ENCODE measurements at regions not wholly inside any gene's neighbourhood (a gene's known extent, or its start where the extent isn't known, plus 50 kb on each side); places are given as distances from the start of the nearest gene placed in this dataset.

DNA sequence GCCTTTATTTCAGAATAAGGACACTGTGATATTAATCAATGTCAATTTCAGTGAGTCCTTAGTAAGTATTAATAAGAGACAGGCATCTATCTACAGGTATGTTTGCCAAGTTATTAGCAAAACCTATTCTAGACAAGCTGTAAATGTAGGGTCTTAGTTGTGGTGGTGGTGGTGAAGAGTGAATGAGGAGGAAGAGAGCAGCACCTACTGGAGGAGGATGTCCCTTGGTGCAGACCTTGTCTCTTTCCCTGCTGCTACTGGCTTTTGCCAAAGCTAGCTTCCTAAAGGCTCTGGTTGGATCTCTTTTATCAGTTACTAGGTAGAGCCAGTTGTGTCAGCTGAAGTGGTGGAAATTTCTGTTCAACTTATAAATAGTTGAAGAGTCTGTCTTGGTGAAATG is 304.8 kb upstream of the ATP2B1 start:
- Histone ChIP-seq H3K9ac (no peak overlapping the region), H3K36me3 (no peaks in the 10 kb centered on the region), H3K9me3 (replicated peaks in 1 of 11) (no peaks in the 10 kb centered on the region), H3K4me1 (peaks cover 0 to 7% (median 0%) of the 10 kb centered on the region in 10 experiments; a peak in 2 of 20 replicates), H4K20me1 (no peaks in the 10 kb centered on the region), H3K4me2 (no peak overlapping the region), H3K27ac (no peak overlapping the region), H3K4me3 (no peak overlapping the region), H3K27me3 (no peaks in the 10 kb centered on the region)
- no peak for TF ChIP-seq Cebpa-rat (IDR thresholded peaks at IDR 0.05)

GRCh38 chr12:90010089-90010488 is 301.5 kb upstream of the ATP2B1 start:
- no peak overlapping the region for H3K9ac ChIP-seq
- TF ChIP-seq Cebpa-rat (IDR thresholded peaks at IDR 0.05), result no peak
- H3K36me3 ChIP-seq, result no peaks in the 10 kb centered on the region
- no peak overlapping the region for H3K4me3 ChIP-seq
- H3K9me3 ChIP-seq (replicated peaks in 1 of 11), result no peaks in the 10 kb centered on the region
- no peaks in the 10 kb centered on the region for H4K20me1 ChIP-seq
- H3K27me3 ChIP-seq, result no peaks in the 10 kb centered on the region
- H3K4me1 ChIP-seq, result peaks cover 0 to 1% (median 0%) of the 10 kb centered on the region in 10 experiments; a peak in 1 of 20 replicates
- no peak overlapping the region for H3K4me2 ChIP-seq
- H3K27ac ChIP-seq, result no peak overlapping the region

- Histone ChIP-seq H4K20me1 (no peaks in the 10 kb centered on the region), H3K4me2 (no peak overlapping the region), H3K36me3 (no peaks in the 10 kb centered on the region), H3K9me3 (replicated peaks in 1 of 11) (no peaks in the 10 kb centered on the region), H3K27me3 (no peaks in the 10 kb centered on the region), H3K9ac (no peak overlapping the region), H3K4me3 (no peak overlapping the region), H3K4me1 (peaks cover 0 to 3% (median 0%) of the 10 kb centered on the region in 10 experiments; a peak in 1 of 20 replicates), H3K27ac (no peak overlapping the region)
- no peak for TF ChIP-seq Cebpa-rat (IDR thresholded peaks at IDR 0.05)
Observed at GRCh38 chr12:90008277-90008676, 299.6 kb upstream of the ATP2B1 start.

- Histone ChIP-seq H3K9me3 (replicated peaks in 1 of 11) (no peaks in the 10 kb centered on the region), H4K20me1 (no peaks in the 10 kb centered on the region), H3K9ac (no peak overlapping the region), H3K4me3 (no peak overlapping the region), H3K4me2 (no peak overlapping the region), H3K27ac (no peak overlapping the region), H3K4me1 (peaks cover 0 to 3% (median 0%) of the 10 kb centered on the region in 10 experiments; a peak in 1 of 20 replicates), H3K36me3 (no peaks in the 10 kb centered on the region), H3K27me3 (no peaks in the 10 kb centered on the region)
- TF ChIP-seq Cebpa-rat (IDR thresholded peaks at IDR 0.05), result no peak
Observed at GRCh38 chr12:90004319-90005074, 295.9 kb upstream of the ATP2B1 start.

- H3K4me2 ChIP-seq, result no peak overlapping the region
- no peak overlapping the region for H3K9ac ChIP-seq
- no peak overlapping the region for H3K27ac ChIP-seq
- H3K9me3 ChIP-seq (replicated peaks in 1 of 11), result no peaks in the 10 kb centered on the region
- H4K20me1 ChIP-seq, result no peaks in the 10 kb centered on the region
- H3K4me3 ChIP-seq, result no peak overlapping the region
- no peak for TF ChIP-seq Cebpa-rat (IDR thresholded peaks at IDR 0.05)
- H3K36me3 ChIP-seq, result no peaks in the 10 kb centered on the region
- H3K4me1 ChIP-seq, result peaks cover 0 to 3% (median 0%) of the 10 kb centered on the region in 10 experiments; a peak in 1 of 20 replicates
- no peaks in the 10 kb centered on the region for H3K27me3 ChIP-seq
Observed at GRCh38 chr12:90003688-90004087, 295.1 kb upstream of the ATP2B1 start.

DNA sequence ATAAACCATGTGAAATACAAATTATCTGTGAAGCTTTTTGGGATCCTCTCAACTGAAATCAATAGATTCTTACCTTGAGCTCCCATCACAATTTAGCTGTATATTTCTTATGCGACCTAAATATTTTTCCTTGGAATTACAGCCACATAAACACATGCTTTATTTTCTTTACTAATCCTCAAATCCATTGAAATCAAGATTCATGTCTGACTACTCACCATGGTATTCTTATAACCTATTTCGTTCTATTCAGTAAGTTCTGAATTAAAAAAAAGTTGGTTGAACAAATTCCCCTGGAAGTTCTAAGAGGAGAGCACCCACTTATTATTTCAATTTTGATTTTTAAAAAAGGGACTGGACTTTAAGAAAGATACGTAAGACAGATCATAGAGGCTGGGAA is 292.1 kb upstream of the ATP2B1 start:
- H3K9me3 ChIP-seq (replicated peaks in 1 of 11), result no peaks in the 10 kb centered on the region
- no peak overlapping the region for H3K4me3 ChIP-seq
- H3K9ac ChIP-seq, result no peak overlapping the region
- no peak overlapping the region for H3K4me2 ChIP-seq
- no peak overlapping the region for H3K27ac ChIP-seq
- peaks cover 0 to 8% (median 0%) of the 10 kb centered on the region in 10 experiments; a peak in 5 of 20 replicates for H3K4me1 ChIP-seq
- no peak for TF ChIP-seq Cebpa-rat (IDR thresholded peaks at IDR 0.05)
- no peaks in the 10 kb centered on the region for H4K20me1 ChIP-seq
- no peaks in the 10 kb centered on the region for H3K36me3 ChIP-seq
- no peaks in the 10 kb centered on the region for H3K27me3 ChIP-seq

GRCh38 chr12:89999699-90000505 is 291.3 kb upstream of the ATP2B1 start:
- Histone ChIP-seq H3K9me3 (replicated peaks in 1 of 11) (no peaks in the 10 kb centered on the region), H3K4me1 (peaks cover 0 to 16% (median 0%) of the 10 kb centered on the region in 10 experiments; a peak in 5 of 20 replicates), H3K9ac (no peak overlapping the region), H3K4me2 (no peak overlapping the region), H4K20me1 (no peaks in the 10 kb centered on the region), H3K27ac (no peak overlapping the region), H3K4me3 (no peak overlapping the region), H3K36me3 (no peaks in the 10 kb centered on the region), H3K27me3 (no peaks in the 10 kb centered on the region)
- no peak for TF ChIP-seq Cebpa-rat (IDR thresholded peaks at IDR 0.05)

GRCh38 chr12:89995870-89996269 is 287.2 kb upstream of the ATP2B1 start:
- Histone ChIP-seq H3K27me3 (no peaks in the 10 kb centered on the region), H3K4me3 (no peak overlapping the region), H3K9ac (no peak overlapping the region), H3K4me1 (peaks cover 0 to 46% (median 0%) of the 10 kb centered on the region in 10 experiments; a peak in 6 of 20 replicates), H3K27ac (peak overlapping the region in 2 of 11 experiments; percentile 0 to 9; a peak in 1 of 22 replicates), H3K4me2 (peak overlapping the region in 2 of 11 experiments; percentile 27 to 65; a peak in 4 of 22 replicates), H3K9me3 (replicated peaks in 1 of 11) (no peaks in the 10 kb centered on the region), H3K36me3 (no peaks in the 10 kb centered on the region), H4K20me1 (no peaks in the 10 kb centered on the region)
- TF ChIP-seq Cebpa-rat (IDR thresholded peaks at IDR 0.05), result no peak

- H4K20me1 ChIP-seq, result no peaks in the 10 kb centered on the region
- peak overlapping the region in 2 of 11 experiments; percentile 27 to 65; a peak in 3 of 22 replicates for H3K4me2 ChIP-seq
- no peaks in the 10 kb centered on the region for H3K27me3 ChIP-seq
- no peaks in the 10 kb centered on the region for H3K36me3 ChIP-seq
- H3K27ac ChIP-seq, result no peak overlapping the region; a peak in 1 of 22 replicates
- no peak overlapping the region for H3K9ac ChIP-seq
- H3K4me1 ChIP-seq, result peaks cover 0 to 46% (median 0%) of the 10 kb centered on the region in 10 experiments; a peak in 6 of 20 replicates
- H3K4me3 ChIP-seq, result no peak overlapping the region
- H3K9me3 ChIP-seq (replicated peaks in 1 of 11), result no peaks in the 10 kb centered on the region
- no peak for TF ChIP-seq Cebpa-rat (IDR thresholded peaks at IDR 0.05)
Observed at GRCh38 chr12:89994911-89995310, 286.3 kb upstream of the ATP2B1 start.

Data from BLaER1 treated with 17β-estradiol and CSF1 and Interleukin-3, amounts not matched to agents 10 nM and 100 nM (cell line).